ENCODE measurements at regions not wholly inside any gene's neighbourhood (a gene's known extent, or its start where the extent isn't known, plus 50 kb on each side); places are given as distances from the start of the nearest gene placed in this dataset.

- TF ChIP-seq TCF12 (IDR thresholded peaks at IDR 0.05; ENCODE audit: low read depth, low read length) (no peak), EP300 (IDR thresholded peaks at IDR 0.05; ENCODE audit: borderline replicate concordance in 1 of 2, low read depth in 2 of 2, low read length in 2 of 2) (no peak)
Measured at GRCh38 chr1:11592752-11593151, 61.5 kb downstream of the FBXO2 start.

Data from H1 (cell line).